GM19240 (cell line): ENCODE measurements at regions not wholly inside any gene's neighbourhood (a gene's known extent, or its start where the extent isn't known, plus 50 kb on each side); places are given as distances from the start of the nearest gene placed in this dataset.

Experiments
- DNase-seq: peaks from one replicate; pipeline ENCODE4 v3.0.0; 2011; ENCODE audit warnings: low spot score; ENCODE audit not compliant: insufficient read length

GRCh38 chr6:19320111-19320581 lies 517.0 kb upstream of the ID4 start:
- DNase-seq: no peak

- DNase-seq: no peak
These were observed 514.3 kb upstream of the ID4 start for GRCh38 chr6:19322691-19323485.

- DNase-seq: no peak
These were observed 512.8 kb upstream of the ID4 start for GRCh38 chr6:19324376-19324775.

- DNase-seq: no peak
These were observed 511.8 kb upstream of the ID4 start for GRCh38 chr6:19325335-19325789.

- DNase-seq: no peak
These were observed 509.9 kb upstream of the ID4 start for GRCh38 chr6:19327241-19327640.

- DNase-seq: no peak
These were observed 509.5 kb upstream of the ID4 start for GRCh38 chr6:19327661-19328060.

GRCh38 chr6:19329078-19329477 lies 508.1 kb upstream of the ID4 start:
- no peak for DNase-seq

GRCh38 chr6:19331089-19331488 lies 506.1 kb upstream of the ID4 start:
- no peak for DNase-seq

- no peak for DNase-seq
These were observed 504.2 kb upstream of the ID4 start for GRCh38 chr6:19332806-19333460.

- DNase-seq: no peak
These were observed 503.2 kb upstream of the ID4 start for GRCh38 chr6:19333936-19334335.

GRCh38 chr6:19336579-19336978 lies 500.6 kb upstream of the ID4 start:
- no peak for DNase-seq

- no peak for DNase-seq
These were observed 500.1 kb upstream of the ID4 start for GRCh38 chr6:19337101-19337500.

GRCh38 chr6:19342616-19343015 lies 494.6 kb upstream of the ID4 start:
- no peak for DNase-seq

- DNase-seq: no peak
These were observed 487.7 kb upstream of the ID4 start for GRCh38 chr6:19349429-19349828.

GRCh38 chr6:19354181-19354580 lies 483.0 kb upstream of the ID4 start:
- DNase-seq: no peak

- DNase-seq: no peak
These were observed 480.5 kb upstream of the ID4 start for GRCh38 chr6:19356692-19357091.

- no peak for DNase-seq
These were observed 474.8 kb upstream of the ID4 start for GRCh38 chr6:19362396-19362795.

- DNase-seq: no peak
These were observed 468.7 kb upstream of the ID4 start for GRCh38 chr6:19368511-19368910.

GRCh38 chr6:19369785-19370184 lies 467.4 kb upstream of the ID4 start:
- no peak for DNase-seq

- DNase-seq: no peak
These were observed 466.3 kb upstream of the ID4 start for GRCh38 chr6:19370831-19371230.

GRCh38 chr6:19375613-19376012 lies 461.6 kb upstream of the ID4 start:
- no peak for DNase-seq

GRCh38 chr6:19377722-19378121 lies 459.4 kb upstream of the ID4 start:
- no peak for DNase-seq

GRCh38 chr6:19380293-19380692 lies 456.9 kb upstream of the ID4 start:
- DNase-seq: no peak
